ENCODE measurements at regions not wholly inside any gene's neighbourhood (a gene's known extent, or its start where the extent isn't known, plus 50 kb on each side); places are given as distances from the start of the nearest gene placed in this dataset.

DNA sequence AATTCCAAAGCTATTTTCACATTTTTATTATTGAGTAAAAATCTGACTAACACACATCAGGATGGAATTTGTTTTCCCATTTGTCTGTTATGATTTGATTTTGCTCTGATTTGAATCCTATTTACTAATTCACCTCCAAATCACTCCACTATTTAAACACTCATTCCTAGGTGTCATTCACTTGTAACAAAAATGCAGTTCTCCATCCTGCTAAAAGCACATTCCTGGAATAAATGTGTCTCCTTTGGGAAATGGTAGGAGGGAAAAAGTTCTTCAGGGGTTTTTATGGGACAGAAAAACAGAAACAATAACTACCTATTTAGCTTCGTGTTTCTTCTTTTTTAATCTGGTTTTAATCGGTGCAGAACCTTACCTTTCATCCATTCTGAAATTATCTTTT lies 494.1 kb upstream of the CITED2 start:
- Histone ChIP-seq H3K79me2 (no peaks in the 10 kb centered on the region), H4K20me1 (ENCODE audit: insufficient read depth, poor library complexity, severe bottlenecking) (no peaks in the 10 kb centered on the region), H3K36me3 (replicated peaks; ENCODE audit: insufficient read depth, low read depth) (no peaks in the 10 kb centered on the region), H3K9me3 (ENCODE audit: low read depth) (no peaks in the 10 kb centered on the region), H3K4me2 (no peak overlapping the region), H3K27ac (no peak overlapping the region), H3K4me3 (no peak overlapping the region), H3K4me1 (ENCODE audit: insufficient read depth) (peaks cover 11% of the 10 kb centered on the region), H3K9me2 (replicated peaks; ENCODE audit: insufficient read depth) (no peaks in the 10 kb centered on the region), H2AFZ (peak overlapping the region; percentile 12), H3K27me3 (no peaks in the 10 kb centered on the region)
- DNase-seq (ENCODE audit: low spot score): no peak
- TF ChIP-seq, protein P1, sequence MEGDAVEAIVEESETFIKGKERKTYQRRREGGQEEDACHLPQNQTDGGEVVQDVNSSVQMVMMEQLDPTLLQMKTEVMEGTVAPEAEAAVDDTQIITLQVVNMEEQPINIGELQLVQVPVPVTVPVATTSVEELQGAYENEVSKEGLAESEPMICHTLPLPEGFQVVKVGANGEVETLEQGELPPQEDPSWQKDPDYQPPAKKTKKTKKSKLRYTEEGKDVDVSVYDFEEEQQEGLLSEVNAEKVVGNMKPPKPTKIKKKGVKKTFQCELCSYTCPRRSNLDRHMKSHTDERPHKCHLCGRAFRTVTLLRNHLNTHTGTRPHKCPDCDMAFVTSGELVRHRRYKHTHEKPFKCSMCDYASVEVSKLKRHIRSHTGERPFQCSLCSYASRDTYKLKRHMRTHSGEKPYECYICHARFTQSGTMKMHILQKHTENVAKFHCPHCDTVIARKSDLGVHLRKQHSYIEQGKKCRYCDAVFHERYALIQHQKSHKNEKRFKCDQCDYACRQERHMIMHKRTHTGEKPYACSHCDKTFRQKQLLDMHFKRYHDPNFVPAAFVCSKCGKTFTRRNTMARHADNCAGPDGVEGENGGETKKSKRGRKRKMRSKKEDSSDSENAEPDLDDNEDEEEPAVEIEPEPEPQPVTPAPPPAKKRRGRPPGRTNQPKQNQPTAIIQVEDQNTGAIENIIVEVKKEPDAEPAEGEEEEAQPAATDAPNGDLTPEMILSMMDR (IDR thresholded peaks at IDR 0.05; ENCODE audit: poor library complexity): no peak
- TF ChIP-seq EZH2 (IDR thresholded peaks at IDR 0.05; ENCODE audit: borderline replicate concordance): no peak
- no peak for TF ChIP-seq EZH2phosphoT487 (IDR thresholded peaks at IDR 0.05; ENCODE audit: low read depth, severe bottlenecking, unreplicated experiment)
- 60% methylated on average over 2 of the region's 2 CpGs for WGBS (ENCODE audit: low lambda C conversion rate, missing lambda C conversion rate)

DNA sequence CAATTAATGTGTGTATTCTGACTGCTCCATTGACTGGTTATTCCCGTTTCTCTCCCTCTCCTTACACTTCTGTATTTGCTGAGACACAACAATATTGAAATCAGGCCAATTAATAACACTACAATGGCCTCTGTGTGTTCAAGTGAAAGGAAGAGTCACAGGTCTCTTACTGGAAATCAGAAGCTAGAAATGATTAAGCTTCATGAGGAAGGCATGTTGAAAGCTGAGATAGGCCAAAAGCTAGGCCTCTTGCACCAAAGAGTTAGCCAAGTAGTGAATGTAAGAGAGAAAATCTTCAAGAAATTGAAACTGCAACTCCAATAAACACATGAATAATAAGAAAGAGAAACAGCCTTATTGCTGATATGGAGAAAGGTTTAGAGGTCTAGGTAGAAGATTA lies 489.5 kb upstream of the CITED2 start:
- no peaks in the 10 kb centered on the region for H4K20me1 ChIP-seq (ENCODE audit: insufficient read depth, poor library complexity, severe bottlenecking)
- 72% methylated on average over 1 of the region's 1 CpG for WGBS (ENCODE audit: low lambda C conversion rate, missing lambda C conversion rate)

DNA sequence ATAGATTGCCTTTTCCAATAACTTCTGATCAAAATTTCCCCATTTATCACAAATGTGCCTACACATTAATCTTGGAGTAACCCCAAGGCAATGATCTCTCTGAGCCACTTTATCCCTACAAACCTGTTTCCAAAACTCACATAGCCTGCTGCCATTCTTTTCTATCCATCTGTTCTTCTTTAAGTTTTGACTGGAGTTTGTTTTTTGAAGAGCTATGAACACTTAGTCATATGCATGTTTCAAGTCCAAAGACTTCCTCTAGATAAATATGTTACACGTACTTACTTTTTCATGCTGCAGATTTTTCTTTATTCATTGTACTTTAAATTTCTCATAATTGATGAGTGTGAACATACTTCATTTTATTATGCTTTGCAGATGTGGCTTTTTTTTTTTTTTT lies 488.9 kb upstream of the CITED2 start:
- H3K79me2 ChIP-seq: no peaks in the 10 kb centered on the region
- no peak for TF ChIP-seq EZH2 (IDR thresholded peaks at IDR 0.05; ENCODE audit: borderline replicate concordance)
- no peak overlapping the region for H3K4me2 ChIP-seq
- H3K4me3 ChIP-seq: no peak overlapping the region
- H2AFZ ChIP-seq: no peak overlapping the region
- 61% methylated on average over 1 of the region's 1 CpG for WGBS (ENCODE audit: low lambda C conversion rate, missing lambda C conversion rate)
- no peaks in the 10 kb centered on the region for H3K9me2 ChIP-seq (replicated peaks; ENCODE audit: insufficient read depth)
- H3K4me1 ChIP-seq (ENCODE audit: insufficient read depth): no peaks in the 10 kb centered on the region
- no peaks in the 10 kb centered on the region for H3K27me3 ChIP-seq
- DNase-seq (ENCODE audit: low spot score): no peak
- no peaks in the 10 kb centered on the region for H3K36me3 ChIP-seq (replicated peaks; ENCODE audit: insufficient read depth, low read depth)
- no peaks in the 10 kb centered on the region for H4K20me1 ChIP-seq (ENCODE audit: insufficient read depth, poor library complexity, severe bottlenecking)
- no peak overlapping the region for H3K27ac ChIP-seq
- no peaks in the 10 kb centered on the region for H3K9me3 ChIP-seq (ENCODE audit: low read depth)

More for the DNA sequence above, 489.5 kb upstream of the CITED2 start:
- TF ChIP-seq, protein P1 (IDR thresholded peaks at IDR 0.05; ENCODE audit: poor library complexity): no peak
- TF ChIP-seq EZH2 (IDR thresholded peaks at IDR 0.05; ENCODE audit: borderline replicate concordance) (no peak), EZH2phosphoT487 (IDR thresholded peaks at IDR 0.05; ENCODE audit: low read depth, severe bottlenecking, unreplicated experiment) (no peak)
- Histone ChIP-seq H3K36me3 (replicated peaks; ENCODE audit: insufficient read depth, low read depth) (no peaks in the 10 kb centered on the region), H3K27me3 (no peaks in the 10 kb centered on the region), H3K79me2 (no peaks in the 10 kb centered on the region), H3K27ac (no peak overlapping the region), H3K4me2 (no peak overlapping the region), H2AFZ (no peak overlapping the region), H3K4me1 (ENCODE audit: insufficient read depth) (no peaks in the 10 kb centered on the region), H3K9me3 (ENCODE audit: low read depth) (no peaks in the 10 kb centered on the region), H3K9me2 (replicated peaks; ENCODE audit: insufficient read depth) (no peaks in the 10 kb centered on the region), H3K4me3 (no peak overlapping the region)
- no peak for DNase-seq (ENCODE audit: low spot score)

- Histone ChIP-seq H3K9me2 (replicated peaks; ENCODE audit: insufficient read depth) (no peaks in the 10 kb centered on the region), H3K4me3 (no peak overlapping the region), H3K4me1 (ENCODE audit: insufficient read depth) (no peaks in the 10 kb centered on the region), H3K27ac (no peak overlapping the region), H3K79me2 (no peaks in the 10 kb centered on the region), H2AFZ (no peak overlapping the region), H3K27me3 (no peaks in the 10 kb centered on the region), H4K20me1 (ENCODE audit: insufficient read depth, poor library complexity, severe bottlenecking) (no peaks in the 10 kb centered on the region), H3K36me3 (replicated peaks; ENCODE audit: insufficient read depth, low read depth) (no peaks in the 10 kb centered on the region), H3K9me3 (ENCODE audit: low read depth) (no peaks in the 10 kb centered on the region), H3K4me2 (no peak overlapping the region)
- DNase-seq (ENCODE audit: low spot score): no peak
- 84% methylated on average over 2 of the region's 2 CpGs for WGBS (ENCODE audit: low lambda C conversion rate, missing lambda C conversion rate)
- no peak for TF ChIP-seq EZH2phosphoT487 (IDR thresholded peaks at IDR 0.05; ENCODE audit: low read depth, severe bottlenecking, unreplicated experiment)
- TF ChIP-seq EZH2 (IDR thresholded peaks at IDR 0.05; ENCODE audit: borderline replicate concordance): no peak
- TF ChIP-seq, protein P1 (IDR thresholded peaks at IDR 0.05; ENCODE audit: poor library complexity): no peak
Measured at GRCh38 chr6:139862311-139862710, 487.9 kb upstream of the CITED2 start.

Measured in hepatocyte (in vitro differentiated cells).